ENCODE measurements at regions not wholly inside any gene's neighbourhood (a gene's known extent, or its start where the extent isn't known, plus 50 kb on each side); places are given as distances from the start of the nearest gene placed in this dataset.

GRCh38 chr15:69585937-69586336 is 133.3 kb downstream of the RPLP1 start:
- no peak for TF ChIP-seq POLR2AphosphoS5 (IDR thresholded peaks at IDR 0.05; ENCODE audit: insufficient read depth in 1 of 2, low read depth in 1 of 2)
- TF ChIP-seq CTCF (IDR thresholded peaks at IDR 0.05) = no peak
- no peak for TF ChIP-seq POLR2A (IDR thresholded peaks at IDR 0.05)

Data from vagina (tissue), 2 donors.